ENCODE measurements at regions not wholly inside any gene's neighbourhood (a gene's known extent, or its start where the extent isn't known, plus 50 kb on each side); places are given as distances from the start of the nearest gene placed in this dataset.

GRCh38 chrX:131779741-131780140 lies 235.9 kb downstream of the OR13H1 start:
- Histone ChIP-seq H3K4me3 (ENCODE audit: low read length) (no peak overlapping the region), H3K9me3 (ENCODE audit: control insufficient read depth in 1 of 2, insufficient read depth in 1 of 2, low read length in 2 of 2) (no peaks in the 10 kb centered on the region), H3K27ac (ENCODE audit: low read depth in 1 of 2, low read length in 2 of 2) (no peak overlapping the region), H3K4me1 (ENCODE audit: insufficient read depth, low read length) (no peaks in the 10 kb centered on the region), H3K27me3 (ENCODE audit: control insufficient read depth in 1 of 2, insufficient read depth in 2 of 2, low read length in 2 of 2) (no peaks in the 10 kb centered on the region), H3K36me3 (ENCODE audit: insufficient read depth, low read length) (no peaks in the 10 kb centered on the region)
- H3K4me3 Mint-ChIP-seq: no peak overlapping the region
- intact Hi-C loops (cut with DNase I, micrococcal nuclease): no loop called here
- POLR2A ChIA-PET: no interaction called here
- H3K4me1 Mint-ChIP-seq (ENCODE audit: low read depth): no peaks in the 10 kb centered on the region
- no peak for ATAC-seq (ENCODE audit: poor library complexity)
- DNase-seq: no peak
- H3K36me3 Mint-ChIP-seq (ENCODE audit: low read depth): no peaks in the 10 kb centered on the region
- no peaks in the 10 kb centered on the region for H3K27me3 Mint-ChIP-seq
- no peaks in the 10 kb centered on the region for H3K9me3 Mint-ChIP-seq
- CTCF ChIA-PET: no interaction called here
- H3K27ac Mint-ChIP-seq: no peak overlapping the region
- no peak for TF ChIP-seq CTCF (IDR thresholded peaks at IDR 0.05)

- POLR2A ChIA-PET: no interaction called here
- no peaks in the 10 kb centered on the region for H3K4me1 ChIP-seq (ENCODE audit: insufficient read depth, low read length)
- no peak overlapping the region for H3K27ac ChIP-seq (ENCODE audit: low read depth in 1 of 2, low read length in 2 of 2)
- DNase-seq (no peak), ATAC-seq (ENCODE audit: poor library complexity) (no peak)
- no peaks in the 10 kb centered on the region for H3K36me3 ChIP-seq (ENCODE audit: insufficient read depth, low read length)
- intact Hi-C loops (cut with DNase I, micrococcal nuclease): no loop called here
- CTCF ChIA-PET: interaction anchor here (0.6 to 1.4 kb wide), 3 partner anchors 13 to 35 kb away, joined by 3 to 4 read pairs (median 3); no protein-coding TSS in a partner anchor
- Mint-ChIP-seq H3K4me1 (ENCODE audit: low read depth) (no peaks in the 10 kb centered on the region), H3K4me3 (no peak overlapping the region), H3K27me3 (no peaks in the 10 kb centered on the region), H3K9me3 (no peaks in the 10 kb centered on the region), H3K36me3 (ENCODE audit: low read depth) (no peaks in the 10 kb centered on the region), H3K27ac (no peak overlapping the region)
- no peak for TF ChIP-seq CTCF (IDR thresholded peaks at IDR 0.05)
- H3K4me3 ChIP-seq (ENCODE audit: low read length): no peak overlapping the region
- no peaks in the 10 kb centered on the region for H3K9me3 ChIP-seq (ENCODE audit: control insufficient read depth in 1 of 2, insufficient read depth in 1 of 2, low read length in 2 of 2)
- H3K27me3 ChIP-seq (ENCODE audit: control insufficient read depth in 1 of 2, insufficient read depth in 2 of 2, low read length in 2 of 2): no peaks in the 10 kb centered on the region
Observed at GRCh38 chrX:131782646-131783045, 238.8 kb downstream of the OR13H1 start.

GRCh38 chrX:131783555-131784308 lies 239.4 kb upstream of the STK26 start:
- no peak for TF ChIP-seq CTCF (IDR thresholded peaks at IDR 0.05)
- Histone ChIP-seq H3K27me3 (ENCODE audit: control insufficient read depth in 1 of 2, insufficient read depth in 2 of 2, low read length in 2 of 2) (no peaks in the 10 kb centered on the region), H3K4me1 (ENCODE audit: insufficient read depth, low read length) (no peaks in the 10 kb centered on the region), H3K36me3 (ENCODE audit: insufficient read depth, low read length) (no peaks in the 10 kb centered on the region), H3K27ac (ENCODE audit: low read depth in 1 of 2, low read length in 2 of 2) (no peak overlapping the region), H3K9me3 (ENCODE audit: control insufficient read depth in 1 of 2, insufficient read depth in 1 of 2, low read length in 2 of 2) (no peaks in the 10 kb centered on the region), H3K4me3 (ENCODE audit: low read length) (no peak overlapping the region)
- intact Hi-C loops (cut with DNase I, micrococcal nuclease): no loop called here
- ATAC-seq (ENCODE audit: poor library complexity) (no peak), DNase-seq (peak in 4 of 14 experiments; percentile 59 to 84 (median 69))
- H3K9me3 Mint-ChIP-seq: no peaks in the 10 kb centered on the region
- H3K4me1 Mint-ChIP-seq (ENCODE audit: low read depth): no peaks in the 10 kb centered on the region
- no peaks in the 10 kb centered on the region for H3K36me3 Mint-ChIP-seq (ENCODE audit: low read depth)
- ChIA-PET CTCF (interaction anchor here (0.7 to 1.6 kb wide), 7 partner anchors 9 to 38 kb away, joined by 3 to 9 read pairs (median 3); no protein-coding TSS in a partner anchor), POLR2A (no interaction called here)
- H3K4me3 Mint-ChIP-seq: no peak overlapping the region
- no peak overlapping the region for H3K27ac Mint-ChIP-seq
- H3K27me3 Mint-ChIP-seq: no peaks in the 10 kb centered on the region

Data from CD4-positive, alpha-beta T cell (primary cell).